GM12878 (cell line): ENCODE measurements at regions not wholly inside any gene's neighbourhood (a gene's known extent, or its start where the extent isn't known, plus 50 kb on each side); places are given as distances from the start of the nearest gene placed in this dataset.

Source experiments
- ATAC-seq: fragments of 200-7000 bp; cut with Tn5 transposase; 3 replicates; pipeline ENCODE4 v1.9.1; 2020; ENCODE audit warnings: mild to moderate bottlenecking, moderate library complexity
- BruUV-seq: library from RNA; stranded (reverse); fragments of 400-500 nt; replicated peaks from 2 replicates; lab custom pipeline; 2021; lab: Mats Ljungman, UMichigan
- CTCF ChIA-PET: fragments of 300-600 bp; sonication (Branson Sonifier 250); formaldehyde crosslinking; extraction: SDS; loops from one replicate; lab custom pipeline; 2021; ENCODE audit warnings: inconsistent platforms; lab: Yijun Ruan, JAX
- POLR2A ChIA-PET: fragments of 350-600 bp; formaldehyde crosslinking; extraction: SDS; loops from one replicate; lab custom pipeline; 2021; ENCODE audit warnings: inconsistent platforms; lab: Charles Lee
- RAD21 ChIA-PET: fragments of 300-600 bp; sonication (Branson Sonifier 250); formaldehyde crosslinking; loops from one replicate; lab custom pipeline; 2023; ENCODE audit warnings: antibody characterized with exemption; ENCODE audit not compliant: unreplicated experiment; lab: Charles Lee
- SMC1A ChIA-PET: fragments of 300-600 bp; sonication (Branson Sonifier 250); formaldehyde crosslinking; loops from one replicate; lab custom pipeline; 2023; ENCODE audit not compliant: unreplicated experiment, uncharacterized antibody; lab: Charles Lee
- DNase-seq: peaks from one replicate; pipeline ENCODE4 v3.0.0-alpha.2; 2011; ENCODE audit warnings: low read depth, low spot score
- FAIRE-seq: peaks from 3 replicates; lab custom pipeline; 2011; peaks lifted over from hg19 to GRCh38; lab: Jason Lieb, UNC
- H2AFZ ChIP-seq: 2 replicates; pipeline ENCODE4 v1.6.0; 2011; ENCODE audit warnings: low read depth, low read length, control low read depth; ENCODE audit not compliant: control insufficient read depth
- H3K27ac ChIP-seq: 2 replicates; pipeline ENCODE4 v1.5.1; 2011; ENCODE audit warnings: control low read depth; ENCODE audit not compliant: control insufficient read depth, insufficient read depth
- H3K27me3 ChIP-seq, 2 experiments: replicated peaks in 1 of 2; 2 replicates each; pipeline versions ENCODE4 v1.6.0 to v1.6.1; 2011; ENCODE audit warnings: low read length in 1 of 2; ENCODE audit not compliant: control insufficient read depth in 2 of 2, insufficient read depth in 2 of 2
- H3K36me3 ChIP-seq, 2 experiments: 2 replicates each; pipeline ENCODE4 v1.5.1; 2011; ENCODE audit warnings: low read length in 1 of 2; ENCODE audit not compliant: control insufficient read depth in 2 of 2, insufficient read depth in 2 of 2
- H3K4me1 ChIP-seq: 2 replicates; pipeline ENCODE4 v1.6.1; 2011; ENCODE audit warnings: mild to moderate bottlenecking, low read length, moderate library complexity, mixed read lengths; ENCODE audit not compliant: control insufficient read depth, insufficient read depth
- H3K4me2 ChIP-seq: 2 replicates; pipeline ENCODE4 v1.6.0; 2011; ENCODE audit warnings: control low read depth; ENCODE audit not compliant: control insufficient read depth, insufficient read depth
- H3K4me3 ChIP-seq: fragments of 200-600 bp; sonication (generic); 2 replicates; pipeline ENCODE4 v1.5.1; 2016
- H3K79me2 ChIP-seq: 2 replicates; pipeline ENCODE4 v1.6.0; 2011; ENCODE audit warnings: low read length; ENCODE audit not compliant: control insufficient read depth, insufficient read depth
- H3K9ac ChIP-seq: 2 replicates; pipeline ENCODE4 v1.8.0; 2011; ENCODE audit warnings: low read length, control low read depth, mixed read lengths; ENCODE audit not compliant: control insufficient read depth, insufficient read depth
- H3K9me3 ChIP-seq: replicated peaks from 3 replicates; pipeline ENCODE4 v1.5.1; 2011; ENCODE audit warnings: mild to moderate bottlenecking, low read length; ENCODE audit not compliant: control insufficient read depth, insufficient read depth
- H4K20me1 ChIP-seq: 2 replicates; pipeline ENCODE4 v1.6.0; 2011; ENCODE audit not compliant: control insufficient read depth, insufficient read depth
- ATF3 ChIP-seq: IDR thresholded peaks from 2 replicates; pipeline ENCODE4 v1.6.1; 2011; ENCODE audit warnings: low read depth, mild to moderate bottlenecking, low read length, moderate library complexity, borderline replicate concordance; ENCODE audit errors: extremely low read depth
- BMI1 ChIP-seq: fragments of 450-650 bp; IDR thresholded peaks from 2 replicates; pipeline ENCODE4 v1.6.1; 2016; ENCODE audit warnings: mild to moderate bottlenecking, moderate library complexity, borderline replicate concordance
- EGR1 ChIP-seq, 2 experiments: IDR thresholded peaks; 1 replicate in 1 of 2; 2 replicates in 1 of 2; pipeline ENCODE4 v1.6.1; 2011 to 2012; ENCODE audit warnings: low read depth in 2 of 2, low read length in 2 of 2, borderline replicate concordance in 1 of 2, mild to moderate bottlenecking in 1 of 2, moderate library complexity in 1 of 2
- HCFC1 ChIP-seq: fragments of 150-350 bp; IDR thresholded peaks from 2 replicates; pipeline ENCODE4 v1.6.1; 2014; ENCODE audit warnings: low read length
- IKZF1 ChIP-seq: fragments of 450-650 bp; conservative IDR thresholded peaks from 2 replicates; pipeline ENCODE4 v1.6.1; 2017; ENCODE audit warnings: antibody characterized with exemption, mild to moderate bottlenecking
- NBN ChIP-seq: fragments of 450-650 bp; IDR thresholded peaks from 2 replicates; pipeline ENCODE4 v1.6.1; 2016
- NFIC ChIP-seq: IDR thresholded peaks from 2 replicates; pipeline ENCODE4 v1.6.1; 2012; ENCODE audit warnings: low read depth, mild to moderate bottlenecking, inconsistent platforms, low read length, moderate library complexity
- NR2C2 ChIP-seq: IDR thresholded peaks from 2 replicates; pipeline ENCODE4 v1.6.1; 2011; ENCODE audit warnings: borderline replicate concordance, low read depth; ENCODE audit not compliant: control insufficient read depth, insufficient read length
- NR2F1 ChIP-seq: fragments of 450-650 bp; conservative IDR thresholded peaks from 2 replicates; pipeline ENCODE4 v1.6.1; 2017; ENCODE audit warnings: mild to moderate bottlenecking
- PML ChIP-seq: IDR thresholded peaks from 2 replicates; pipeline ENCODE4 v1.6.1; 2012; ENCODE audit warnings: low read length, inconsistent platforms
- RCOR1 ChIP-seq: conservative IDR thresholded peaks from 2 replicates; pipeline ENCODE4 v1.6.1; 2012; ENCODE audit warnings: low read depth, low read length, improper control_type of control experiment
- SPI1 ChIP-seq: IDR thresholded peaks from 2 replicates; pipeline ENCODE4 v1.6.1; 2011; ENCODE audit warnings: low read depth, mild to moderate bottlenecking, low read length, moderate library complexity, borderline replicate concordance; ENCODE audit not compliant: insufficient read depth
- STAT1 ChIP-seq: fragments of 450-650 bp; conservative IDR thresholded peaks from 2 replicates; pipeline ENCODE4 v1.6.1; 2014; ENCODE audit warnings: antibody characterized with exemption, mild to moderate bottlenecking
- TCF12 ChIP-seq: IDR thresholded peaks from 2 replicates; pipeline ENCODE4 v1.6.1; 2011; ENCODE audit warnings: low read depth, mild to moderate bottlenecking, low read length
- USF1 ChIP-seq: IDR thresholded peaks from 2 replicates; pipeline ENCODE4 v1.6.1; 2011; ENCODE audit warnings: borderline replicate concordance, low read depth, mild to moderate bottlenecking, moderate library complexity, mixed read lengths, low read length; ENCODE audit not compliant: insufficient read depth; ENCODE audit errors: extremely low read length
- YY1 ChIP-seq: IDR thresholded peaks from 2 replicates; pipeline ENCODE4 v1.6.1; 2011; ENCODE audit warnings: low read depth, mild to moderate bottlenecking, low read length
- ZBTB40 ChIP-seq: fragments of 450-650 bp; IDR thresholded peaks from 2 replicates; pipeline ENCODE4 v1.6.1; 2016; ENCODE audit warnings: mild to moderate bottlenecking, moderate library complexity, borderline replicate concordance
- ZNF384 ChIP-seq: IDR thresholded peaks from 2 replicates; pipeline ENCODE4 v1.6.1; 2012; ENCODE audit warnings: low read depth, mild to moderate bottlenecking, low read length, improper control_type of control experiment, borderline replicate concordance
- WGBS: methylation state at CpG from one replicate; pipeline ENCODE4 v1.1.6; 2016; ENCODE audit warnings: low lambda C conversion rate; ENCODE audit not compliant: insufficient replicate concordance, insufficient coverage; ENCODE audit errors: missing lambda C conversion rate; 5-methylcytosine and 5-hydroxymethylcytosine counted together
- in situ Hi-C: fragments of 300-500 bp; cut with MboI; formaldehyde crosslinking; loops from 9 replicates; pipeline ENCODE4 v1.14.3; 2018; ENCODE audit warnings: mixed read lengths
- intact Hi-C: fragments of 100-400 bp; cut with micrococcal nuclease; formaldehyde crosslinking; loops from one replicate; pipeline ENCODE4 v1.14.2; 2022; ENCODE audit not compliant: unreplicated experiment

GRCh38 chr16:65301029-65301428 is 179.2 kb upstream of the CDH11 start:
- POLR2A ChIA-PET = no interaction called here
- in situ Hi-C loops = no loop called here

More at GRCh38 chr16:65301029-65301428, 179.2 kb upstream of the CDH11 start:
- Histone ChIP-seq H3K9ac (no peak overlapping the region), H3K36me3 (no peaks in the 10 kb centered on the region), H4K20me1 (no peaks in the 10 kb centered on the region), H3K4me2 (no peak overlapping the region), H3K9me3 (no peaks in the 10 kb centered on the region), H3K27me3 (no peaks in the 10 kb centered on the region), H3K4me3 (no peak overlapping the region), H3K79me2 (no peaks in the 10 kb centered on the region), H2AFZ (no peak overlapping the region), H3K4me1 (no peaks in the 10 kb centered on the region), H3K27ac (no peak overlapping the region)
- FAIRE-seq (no peak), DNase-seq (no peak), ATAC-seq (no peak)
- RAD21 ChIA-PET = no interaction called here
- no peak for TF ChIP-seq IKZF1
- TF ChIP-seq HCFC1 = no peak
- no peak for TF ChIP-seq NR2C2
- no peak for TF ChIP-seq SPI1
- TF ChIP-seq ZNF384 = no peak
- no peak for TF ChIP-seq ATF3
- no peak for TF ChIP-seq BMI1
- TF ChIP-seq NR2F1 = no peak
- no peak for TF ChIP-seq RCOR1
- TF ChIP-seq YY1 = no peak
- no peak for TF ChIP-seq NFIC
- no peak for TF ChIP-seq EGR1 (IDR thresholded peaks at IDR 0.05; ENCODE audit: borderline replicate concordance in 1 of 2, low read depth in 2 of 2, low read length in 2 of 2)
- TF ChIP-seq NBN = no peak
- TF ChIP-seq TCF12 = no peak
- TF ChIP-seq PML = no peak
- TF ChIP-seq STAT1 = no peak
- TF ChIP-seq ZBTB40 = no peak
- TF ChIP-seq USF1 = no peak
- BruUV-seq = no TSS peak
- 75% methylated on average over 1 of the region's 1 CpG for WGBS
- intact Hi-C loops = no loop called here
- CTCF ChIA-PET = interaction anchor here (0.6 kb wide), 1 partner anchor 1824 kb away, joined by 3 read pairs; no protein-coding TSS in a partner anchor
- SMC1A ChIA-PET = interaction anchor here (0.8 kb wide), 1 partner anchor 230 kb away, joined by 4 read pairs; no protein-coding TSS in a partner anchor
